Urothelium cell line (cell line): ENCODE measurements at regions not wholly inside any gene's neighbourhood (a gene's known extent, or its start where the extent isn't known, plus 50 kb on each side); places are given as distances from the start of the nearest gene placed in this dataset.

ENCODE experiments used
- DNase-seq: peaks from one replicate; pipeline ENCODE4 v3.0.0; 2011; ENCODE audit warnings: low spot score, mixed read lengths
- FAIRE-seq: peaks from 2 replicates; lab custom pipeline; 2011; peaks lifted over from hg19 to GRCh38; lab: Jason Lieb, UNC

DNA sequence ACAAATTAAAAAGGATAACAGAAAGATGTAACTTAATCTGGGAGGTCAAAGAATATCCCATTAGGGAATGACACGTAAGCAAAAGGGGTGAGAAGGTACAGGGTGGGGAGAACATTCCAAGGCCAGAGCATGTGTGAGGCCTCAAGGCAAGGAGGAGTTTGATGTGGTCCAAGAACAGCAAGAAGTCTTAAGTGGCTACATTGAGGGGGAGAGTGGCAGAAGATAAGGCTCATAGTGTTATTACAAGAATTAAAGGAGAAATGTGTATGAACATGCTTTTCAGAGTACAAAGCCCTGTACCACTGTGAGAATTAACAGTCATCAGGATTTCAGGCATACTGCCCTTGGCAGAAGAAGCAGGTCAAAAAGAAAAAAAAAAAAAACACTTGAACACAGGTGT lies 174.4 kb upstream of the ERBB4 start:
- FAIRE-seq (no peak), DNase-seq (no peak)

DNA sequence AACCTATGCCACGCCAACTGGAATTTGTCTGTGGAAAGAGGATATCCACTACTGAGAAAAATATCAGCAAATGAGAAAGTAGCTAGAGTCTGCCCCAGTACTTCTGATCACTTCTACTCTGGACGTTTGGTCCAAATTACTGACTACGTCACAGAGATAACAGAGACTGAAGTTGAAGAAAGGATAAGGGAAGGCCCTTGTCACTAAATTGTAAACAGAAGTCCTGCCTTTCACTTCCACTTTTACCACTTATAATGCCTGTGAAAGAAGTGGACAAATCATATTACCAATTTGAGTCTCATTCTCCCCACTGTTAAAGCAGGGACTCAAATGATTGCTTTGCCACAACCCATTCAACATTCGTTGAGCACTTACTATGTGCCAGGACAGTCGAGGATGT lies 173.9 kb upstream of the ERBB4 start:
- DNase-seq (no peak), FAIRE-seq (no peak)

DNA sequence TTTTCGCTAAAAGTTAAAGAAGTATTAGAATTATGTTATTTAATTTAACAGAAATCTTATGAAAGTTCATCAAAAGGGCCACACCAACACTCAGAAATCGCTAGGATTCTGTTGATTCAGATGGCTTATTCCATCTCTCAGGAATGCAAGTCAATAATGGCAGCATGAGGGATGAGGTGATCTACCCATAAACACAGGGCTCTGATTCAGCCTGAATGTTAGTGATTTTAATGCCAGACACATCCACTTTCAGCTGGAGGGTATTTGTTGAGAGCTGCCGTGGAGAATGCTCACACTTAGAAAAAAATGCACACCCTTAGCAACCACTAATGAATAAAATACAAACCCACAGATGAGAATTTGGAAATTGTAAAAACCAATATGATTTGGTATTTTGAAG lies 173.3 kb upstream of the ERBB4 start:
- DNase-seq (peak; percentile 58), FAIRE-seq (peak; percentile 5)

DNA sequence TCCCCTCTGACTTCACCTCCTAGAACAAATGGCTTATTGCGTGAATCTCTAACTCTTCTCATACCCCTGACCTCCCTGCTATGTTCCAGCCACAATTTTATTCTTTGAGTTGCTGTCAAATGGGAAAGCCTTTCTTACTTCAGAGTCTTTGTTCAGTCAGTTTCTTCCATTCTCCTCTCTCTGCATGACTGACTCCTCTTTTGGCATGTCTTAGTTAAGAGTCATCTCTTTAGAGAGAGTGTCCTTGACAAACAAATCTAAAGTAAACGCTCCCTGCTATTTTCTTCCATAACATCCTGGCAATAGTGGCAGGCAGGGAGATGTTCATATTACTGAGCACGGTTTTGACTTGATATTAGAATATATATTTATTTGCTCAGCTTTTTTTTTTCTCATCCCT lies 170.7 kb upstream of the ERBB4 start:
- DNase-seq (no peak), FAIRE-seq (no peak)

DNA sequence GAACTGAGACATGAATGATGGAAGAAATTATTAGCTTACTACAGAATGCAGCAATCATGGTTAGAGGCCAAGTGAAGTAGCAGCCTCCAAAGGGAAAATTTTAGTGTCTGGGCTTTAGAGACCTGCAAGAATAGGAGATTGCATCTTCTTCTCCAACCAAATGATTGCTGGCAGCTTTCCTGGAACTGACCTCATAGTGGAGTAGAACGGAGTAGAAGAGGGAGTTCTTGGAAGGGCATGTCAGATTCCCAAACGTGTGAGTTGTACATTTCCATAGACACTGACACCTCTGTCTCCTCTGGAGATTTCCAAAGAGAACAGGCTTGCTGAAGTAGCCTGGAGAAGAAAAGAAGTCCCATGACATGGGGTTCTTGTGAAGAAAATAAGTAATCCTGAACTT lies 169.8 kb upstream of the ERBB4 start:
- DNase-seq (no peak), FAIRE-seq (no peak)

DNA sequence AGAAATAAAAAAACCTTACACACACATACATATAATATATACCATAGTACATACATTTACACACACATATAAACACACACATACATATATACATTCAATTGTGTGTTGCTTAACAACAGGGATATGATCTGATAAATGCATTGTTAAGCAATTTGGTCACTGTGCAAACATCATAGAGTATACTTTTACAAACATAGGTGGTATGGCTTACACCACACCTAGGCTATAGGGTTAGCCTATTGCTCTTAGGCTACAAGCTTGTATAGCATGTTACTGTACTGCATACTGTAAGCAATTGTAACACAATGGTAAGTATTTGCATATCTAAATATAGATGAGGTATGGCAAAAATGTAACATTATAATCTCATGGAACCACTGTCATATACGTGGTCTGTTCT lies 156.8 kb upstream of the ERBB4 start:
- FAIRE-seq (no peak), DNase-seq (no peak)

DNA sequence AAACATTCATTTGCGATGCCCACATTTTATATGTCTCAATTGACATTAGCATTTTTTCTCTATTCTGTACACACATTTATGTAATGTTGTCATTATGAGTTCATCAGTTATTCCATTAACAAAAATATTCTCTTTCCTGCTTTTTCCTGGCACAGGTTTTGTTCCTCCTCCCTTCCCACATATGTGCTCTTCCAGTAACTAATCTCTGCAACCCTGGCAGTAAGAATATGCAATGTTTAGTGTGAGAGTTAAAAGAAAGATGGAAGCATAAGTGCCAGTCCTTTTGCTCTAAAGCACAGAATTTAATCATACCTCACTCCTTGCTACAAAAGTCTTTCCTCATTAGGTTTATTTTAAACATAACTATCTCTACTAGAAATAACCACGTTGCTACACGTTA lies 155.8 kb upstream of the ERBB4 start:
- FAIRE-seq: no peak
- no peak for DNase-seq

DNA sequence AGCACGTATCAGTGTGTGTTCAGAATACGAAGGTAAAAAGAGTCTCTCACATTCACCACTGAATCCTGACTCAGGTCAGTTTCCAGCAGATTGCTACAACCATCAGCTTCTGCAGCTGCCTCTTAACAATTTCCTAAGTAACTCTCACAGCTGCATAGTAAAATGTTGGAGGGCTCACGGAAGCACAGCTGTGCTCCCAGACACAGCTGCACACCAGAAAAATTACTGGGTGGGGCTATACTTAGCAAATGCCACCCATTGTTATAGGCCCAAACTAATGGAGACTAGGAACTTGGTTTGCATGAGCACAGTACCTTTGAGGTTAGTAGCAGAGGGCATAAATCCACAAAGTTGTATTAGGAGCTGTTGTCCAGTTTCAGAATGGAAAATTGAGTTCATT lies 153.9 kb upstream of the ERBB4 start:
- FAIRE-seq (no peak), DNase-seq (no peak)

DNA sequence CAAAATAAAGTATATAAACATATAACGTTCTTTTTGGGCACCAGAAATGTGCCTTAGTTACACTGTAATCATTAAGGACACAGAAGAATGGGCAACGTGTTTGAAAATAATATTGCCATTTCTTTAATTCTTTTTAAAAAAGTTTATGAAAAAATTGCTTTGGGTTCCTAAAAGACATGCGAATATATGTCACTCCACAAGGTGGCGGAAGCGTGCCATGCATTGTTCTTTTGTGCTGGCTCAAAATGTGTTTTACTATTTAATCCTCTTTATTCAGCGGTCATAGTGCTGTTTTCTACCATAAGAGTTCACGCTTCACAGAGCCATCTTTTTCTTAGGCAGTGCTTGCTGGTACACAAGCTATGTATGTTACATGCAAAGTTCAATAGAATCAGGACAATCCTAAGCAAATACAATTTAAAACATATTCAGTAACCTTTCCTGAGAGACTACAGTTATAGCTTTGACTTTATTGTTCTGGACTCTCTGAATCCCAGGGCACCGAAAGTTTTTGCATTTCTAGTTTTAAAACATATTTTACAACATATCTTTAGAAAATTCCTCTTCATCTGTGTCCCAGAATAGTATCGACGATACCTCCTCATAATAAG lies 147.8 kb upstream of the ERBB4 start:
- peak; percentile 38 for DNase-seq
- no peak for FAIRE-seq

DNA sequence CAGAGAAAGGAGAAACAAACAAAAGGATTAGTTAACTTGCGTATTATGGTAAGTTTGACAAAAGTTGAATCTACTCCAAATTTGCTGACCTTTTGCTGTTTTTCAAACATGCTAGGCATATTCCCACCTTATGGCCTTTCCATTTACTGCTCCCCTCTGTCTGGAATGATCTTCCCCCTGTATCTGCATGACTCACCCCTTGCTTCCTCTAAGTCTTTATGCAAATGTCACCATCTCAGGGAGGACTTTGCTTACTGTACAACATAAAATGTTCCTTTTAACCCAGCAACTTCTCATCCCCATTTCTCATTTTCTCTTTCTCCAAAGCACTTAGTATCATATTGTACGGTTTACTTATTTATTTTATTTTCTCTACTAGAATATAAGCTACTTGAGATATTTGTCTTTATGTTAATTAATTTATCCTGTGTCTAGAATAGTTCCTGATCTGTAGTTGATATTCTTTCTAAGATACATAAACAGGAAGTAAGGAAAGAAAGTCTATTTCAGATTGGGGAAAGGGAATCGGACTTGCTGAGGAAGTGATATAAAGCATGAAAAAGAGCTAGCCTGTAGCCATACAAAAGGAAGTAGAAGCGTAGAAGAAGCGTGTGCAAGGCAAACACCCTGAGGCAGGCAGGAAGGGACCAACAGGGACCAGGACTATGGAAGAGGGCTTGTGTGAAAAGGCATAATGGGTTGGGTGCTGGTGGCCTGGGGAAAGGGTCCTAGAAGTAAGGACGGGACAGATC lies 144.9 kb upstream of the ERBB4 start:
- FAIRE-seq: no peak
- DNase-seq: peak; percentile 11

DNA sequence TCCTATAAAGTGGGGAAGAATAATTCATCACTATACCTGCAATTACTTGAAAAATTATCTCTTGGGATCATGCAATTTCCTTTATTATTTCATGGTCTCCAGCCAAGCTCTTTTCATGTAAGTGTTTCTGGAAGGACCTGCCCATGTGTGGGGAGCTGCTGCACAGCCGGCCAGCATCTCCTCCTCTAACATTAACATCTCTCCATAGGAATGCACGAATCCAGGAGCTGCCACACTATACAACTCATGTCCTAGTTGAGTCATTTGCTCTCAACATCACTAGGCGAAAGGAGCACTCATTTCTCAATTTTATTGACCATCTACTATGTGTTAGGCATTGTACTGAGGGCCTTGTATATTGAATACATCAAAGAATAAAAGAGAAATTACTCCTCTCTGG lies 144.3 kb upstream of the ERBB4 start:
- FAIRE-seq (no peak), DNase-seq (no peak)

DNA sequence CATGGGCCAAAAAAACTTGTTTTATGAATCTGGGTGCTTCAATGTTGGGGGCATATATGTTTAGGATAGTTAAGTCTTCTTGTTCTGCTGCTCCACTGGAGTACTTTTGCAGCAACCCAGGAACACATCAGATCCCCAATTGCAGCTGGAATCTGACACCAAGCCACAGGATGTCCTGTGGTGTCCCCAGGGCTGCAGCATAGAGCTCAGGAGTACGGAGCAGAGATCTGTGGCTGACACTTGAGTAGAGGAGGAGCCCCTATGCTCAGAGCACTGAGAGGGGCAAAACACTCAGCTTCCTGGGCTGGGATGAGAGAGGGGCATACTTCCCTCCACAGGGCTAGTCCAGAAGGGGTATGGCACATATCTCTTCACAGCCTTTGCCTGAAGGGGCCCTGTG lies 138.9 kb upstream of the ERBB4 start:
- FAIRE-seq (no peak), DNase-seq (no peak)

DNA sequence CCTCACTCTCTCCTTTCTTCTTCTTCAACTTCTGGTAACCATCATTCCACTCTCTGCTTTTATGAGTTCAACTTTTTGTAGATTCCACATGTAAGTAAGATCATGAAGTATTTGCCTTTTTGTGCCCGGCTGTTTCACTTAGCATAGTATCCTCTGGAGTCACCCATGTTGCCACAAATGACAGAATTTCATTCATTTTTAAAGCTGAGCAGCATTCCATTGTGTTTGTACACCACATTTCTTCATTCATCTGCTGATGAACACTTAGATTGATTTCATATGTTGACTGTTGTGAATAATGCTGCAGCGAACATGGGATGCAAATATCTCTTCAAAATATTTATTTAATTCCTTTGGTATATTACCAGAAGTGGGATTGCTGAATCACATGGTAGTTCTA lies 133.6 kb upstream of the ERBB4 start:
- DNase-seq (no peak), FAIRE-seq (no peak)

DNA sequence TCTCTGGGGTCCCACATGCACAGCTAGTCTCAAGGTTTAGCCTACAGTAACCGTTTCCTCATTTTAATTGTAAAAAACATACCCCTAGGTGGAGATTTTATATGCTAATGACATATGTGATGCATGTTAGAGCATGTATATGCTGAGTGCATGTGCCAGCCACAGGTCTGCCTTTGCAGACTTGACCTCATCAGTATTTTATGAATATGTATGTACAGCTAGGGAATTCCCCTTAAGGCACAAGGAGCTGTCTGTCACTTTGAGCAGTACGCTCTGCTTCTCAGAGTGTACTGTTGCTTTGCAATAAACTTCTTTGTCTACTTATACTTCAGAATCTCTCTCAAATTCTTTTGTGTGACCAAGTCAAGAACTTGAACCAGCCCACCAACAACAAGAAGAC lies 131.2 kb upstream of the ERBB4 start:
- FAIRE-seq (no peak), DNase-seq (no peak)

DNA sequence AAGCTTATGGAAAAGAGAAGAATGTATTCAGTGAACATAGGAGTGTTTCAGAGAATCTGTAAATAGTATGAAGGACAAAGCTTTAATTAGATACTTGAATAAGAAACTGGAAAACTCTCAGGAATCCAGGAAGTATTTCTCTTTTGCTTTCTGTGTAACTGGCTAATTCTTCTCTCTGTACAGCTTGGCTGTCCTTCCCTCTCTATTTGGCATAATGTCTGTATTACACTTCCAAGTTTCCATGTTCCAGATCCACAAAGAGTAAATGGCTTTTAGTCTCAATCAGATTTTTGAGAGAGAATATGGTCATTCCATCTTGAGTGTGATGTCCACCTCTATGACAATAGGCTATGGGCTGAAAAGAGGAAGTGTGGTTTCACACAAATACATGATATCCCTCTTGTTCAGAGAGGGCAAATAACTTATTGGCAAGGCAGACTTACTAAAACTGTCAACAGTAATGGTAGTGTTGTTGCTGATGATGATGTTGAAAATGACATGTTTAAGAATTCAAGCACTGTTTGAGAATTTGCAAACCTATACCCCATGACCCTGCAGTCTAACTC lies 129.2 kb upstream of the ERBB4 start:
- DNase-seq (no peak), FAIRE-seq (no peak)

DNA sequence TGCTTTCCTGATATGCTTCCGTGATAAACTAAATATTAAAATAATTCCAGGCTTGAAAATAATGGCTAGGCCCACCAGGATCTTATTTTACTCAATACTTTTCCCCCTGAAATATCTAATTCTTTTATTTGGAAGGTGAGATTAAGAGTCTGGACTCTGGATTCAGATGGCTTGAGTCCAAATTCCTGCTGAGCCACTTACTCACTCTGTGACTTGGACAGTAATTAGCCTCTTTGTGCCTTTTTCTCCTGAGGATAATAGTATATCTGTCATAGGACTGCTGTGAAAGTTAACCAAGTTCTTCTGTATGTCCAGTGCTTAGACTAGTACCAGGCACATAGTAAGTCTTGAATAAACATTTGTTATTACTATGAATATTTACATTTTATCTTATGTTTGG lies 127.3 kb upstream of the ERBB4 start:
- FAIRE-seq (no peak), DNase-seq (no peak)

DNA sequence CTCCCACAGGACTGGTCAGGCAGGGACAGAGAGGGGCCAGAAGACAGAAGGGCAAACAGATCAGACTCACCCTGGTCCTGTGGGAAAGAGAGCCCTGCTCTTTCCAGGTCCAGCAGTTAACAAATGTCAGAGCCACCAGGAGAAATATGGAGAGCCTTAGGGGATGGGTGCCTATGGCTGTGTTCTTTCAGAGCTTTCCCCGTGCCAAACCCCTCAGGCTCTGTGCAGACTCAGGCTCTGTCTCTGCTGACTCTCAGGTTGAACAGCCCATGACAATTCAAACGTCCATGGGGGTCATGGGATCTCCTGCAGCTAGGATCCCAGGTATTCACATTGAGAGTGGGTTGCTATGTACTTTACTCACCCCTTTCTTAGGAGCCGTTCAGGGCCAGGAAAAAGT lies 120.8 kb upstream of the ERBB4 start:
- no peak for DNase-seq
- FAIRE-seq: no peak

DNA sequence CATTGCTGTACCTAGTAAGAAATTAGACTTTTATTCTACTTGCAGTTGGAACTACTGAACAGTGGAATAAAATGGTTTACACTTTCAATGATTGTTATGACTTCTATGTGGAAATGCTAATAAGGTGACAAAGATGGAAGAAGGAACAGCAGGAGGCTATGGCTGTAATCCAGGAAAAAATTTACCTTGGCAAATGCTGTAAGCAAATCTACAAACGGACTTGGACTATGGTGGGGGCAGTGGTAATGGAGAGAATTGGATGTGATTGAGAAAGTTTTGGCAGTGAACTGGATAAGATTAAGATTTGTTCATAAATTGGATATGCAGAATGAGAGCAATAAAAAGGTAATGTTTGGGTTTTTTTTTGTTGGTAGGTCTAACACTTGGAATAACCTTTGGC lies 111.0 kb upstream of the ERBB4 start:
- FAIRE-seq (no peak), DNase-seq (no peak)

DNA sequence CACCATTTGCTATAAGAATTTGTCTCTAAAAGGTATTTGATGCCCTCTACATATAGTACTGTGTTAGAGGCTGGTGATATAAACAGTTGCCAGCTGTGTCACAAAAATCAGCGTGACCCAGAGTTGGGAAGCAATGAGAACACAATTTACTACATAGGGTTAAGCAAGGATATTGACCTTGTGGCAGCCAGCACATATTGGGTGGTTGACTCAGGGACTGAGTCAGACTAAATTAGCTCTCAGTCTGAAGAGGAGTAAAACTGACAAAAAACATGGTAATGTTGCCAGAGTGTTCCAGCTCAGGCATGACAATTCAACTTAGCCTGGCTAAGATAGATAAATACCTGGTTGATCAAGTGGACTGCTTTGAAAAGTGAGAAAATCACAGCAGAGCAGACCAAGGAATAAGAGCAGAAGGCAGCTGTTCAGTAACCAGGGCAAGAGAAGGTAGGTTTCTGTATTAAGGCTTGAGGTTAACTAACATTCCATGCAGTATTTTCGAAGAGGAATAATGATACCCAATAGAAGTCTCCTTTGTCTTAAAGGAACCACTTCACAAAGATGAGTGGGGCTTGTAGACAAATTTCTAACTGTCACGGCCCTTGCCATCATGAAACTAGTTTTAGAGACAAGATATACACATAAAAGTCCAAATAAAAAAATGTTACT lies 108.2 kb upstream of the ERBB4 start:
- FAIRE-seq (peak; percentile 44), DNase-seq (peak; percentile 64)

DNA sequence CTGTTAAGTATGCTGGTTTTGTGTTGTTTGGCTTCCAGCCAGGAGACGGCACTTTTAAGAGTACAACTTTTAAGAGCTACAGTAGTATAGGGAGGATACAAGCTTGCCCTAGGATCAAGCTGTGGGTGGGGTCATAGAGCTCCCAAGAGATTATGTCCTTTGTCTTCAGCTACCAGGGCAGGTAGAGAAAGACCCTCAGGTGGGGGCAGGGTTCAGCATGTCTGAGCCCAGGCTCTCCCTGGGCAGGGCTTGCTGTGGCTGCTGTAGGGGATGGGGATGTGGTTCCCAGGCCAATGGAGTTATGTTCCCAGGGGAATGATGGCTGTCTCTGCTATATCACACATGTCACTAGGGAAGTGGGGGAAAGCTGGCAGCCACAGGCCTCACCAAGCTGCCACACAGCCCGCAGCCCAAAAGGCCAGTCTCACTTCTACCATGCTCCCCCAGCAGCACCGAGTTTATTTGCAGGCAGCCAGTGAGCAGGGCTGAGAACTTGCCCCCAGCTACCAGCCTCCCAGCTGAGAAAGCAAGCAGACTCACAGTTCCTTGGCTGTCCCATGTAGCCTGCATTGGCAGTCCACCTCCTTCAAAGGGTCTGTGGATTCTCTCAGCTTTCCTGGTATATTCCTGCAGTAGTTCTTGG lies 105.7 kb upstream of the ERBB4 start:
- DNase-seq: no peak
- no peak for FAIRE-seq

DNA sequence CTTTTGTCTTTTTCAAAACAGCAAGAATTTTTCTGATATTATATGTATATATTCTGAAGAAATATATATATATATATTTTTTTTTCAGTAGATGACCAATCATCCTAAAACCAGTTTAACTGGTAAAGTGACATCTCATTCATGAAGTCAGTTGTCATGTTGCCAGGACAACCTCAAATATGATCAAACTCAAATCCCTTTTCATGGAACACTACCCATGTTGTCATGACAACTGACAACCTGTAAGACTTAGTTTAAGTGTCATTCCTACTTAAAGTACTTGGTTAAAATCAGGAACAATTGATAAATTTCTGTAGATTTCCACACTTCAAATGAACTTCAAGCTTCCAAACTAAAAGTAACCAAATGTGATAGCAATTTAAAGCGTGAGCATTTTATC lies 101.8 kb upstream of the ERBB4 start:
- FAIRE-seq (no peak), DNase-seq (no peak)

DNA sequence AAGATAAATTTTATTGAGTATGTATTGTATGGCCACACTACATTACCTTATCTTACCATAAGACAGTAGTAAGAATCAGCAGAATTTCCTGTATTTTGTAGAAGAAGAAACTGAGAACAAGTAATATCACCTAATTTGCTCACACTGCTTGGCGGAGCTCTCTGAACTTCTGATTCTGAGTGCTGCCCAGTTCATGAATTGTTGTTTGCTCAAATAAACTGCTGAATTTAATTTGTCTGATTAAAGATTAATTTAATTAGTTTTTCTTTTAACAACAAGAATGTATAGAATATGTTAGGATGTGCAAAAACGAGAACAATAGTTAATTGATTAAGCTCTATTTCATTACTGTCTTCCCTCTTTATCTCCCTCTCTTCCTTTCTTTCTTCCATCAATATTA lies 100.1 kb upstream of the ERBB4 start:
- FAIRE-seq (no peak), DNase-seq (no peak)
